Activated T-helper 2 cell treated with anti-CD3 and anti-CD28 coated beads, Interferon-gamma antibody, Interleukin-2, Interleukin-4, amounts not matched to agents 10 μg/mL and 5 μg/mL and 100 μg/mL, durations not matched to agents 14 hours and 24 hours and 36 hours (primary cell): ENCODE measurements at regions not wholly inside any gene's neighbourhood (a gene's known extent, or its start where the extent isn't known, plus 50 kb on each side); places are given as distances from the start of the nearest gene placed in this dataset.
"Not testable (repeated sequence)": the region's sequence is repeated elsewhere in the genome, so short reads cannot be mapped to it uniquely, and the experiment has no call there.

Experiments
- DNase-seq: peaks from one replicate; pipeline ENCODE4 v3.0.0; 2021; ENCODE audit warnings: low spot score
- H3K27ac Mint-ChIP-seq: one replicate; pipeline ENCODE4 v1.8.0; 2021; ENCODE audit warnings: mixed read lengths
- H3K27me3 Mint-ChIP-seq: one replicate; pipeline ENCODE4 v1.8.0; 2021; ENCODE audit warnings: low read depth, mixed read lengths
- H3K36me3 Mint-ChIP-seq: one replicate; pipeline ENCODE4 v1.8.0; 2021; ENCODE audit warnings: low read depth, mixed read lengths
- H3K4me1 Mint-ChIP-seq: one replicate; pipeline ENCODE4 v1.8.0; 2021; ENCODE audit warnings: low read depth, mixed read lengths
- H3K4me3 Mint-ChIP-seq: one replicate; pipeline ENCODE4 v1.8.0; 2021; ENCODE audit warnings: low read depth, mild to moderate bottlenecking, moderate library complexity, mixed read lengths
- H3K9me3 Mint-ChIP-seq: one replicate; pipeline ENCODE4 v1.8.0; 2021; ENCODE audit warnings: mixed read lengths
- intact Hi-C: fragments of 100-400 bp; cut with micrococcal nuclease; formaldehyde crosslinking; loops from one replicate; pipeline ENCODE4 v1.15.1; 2023

DNA sequence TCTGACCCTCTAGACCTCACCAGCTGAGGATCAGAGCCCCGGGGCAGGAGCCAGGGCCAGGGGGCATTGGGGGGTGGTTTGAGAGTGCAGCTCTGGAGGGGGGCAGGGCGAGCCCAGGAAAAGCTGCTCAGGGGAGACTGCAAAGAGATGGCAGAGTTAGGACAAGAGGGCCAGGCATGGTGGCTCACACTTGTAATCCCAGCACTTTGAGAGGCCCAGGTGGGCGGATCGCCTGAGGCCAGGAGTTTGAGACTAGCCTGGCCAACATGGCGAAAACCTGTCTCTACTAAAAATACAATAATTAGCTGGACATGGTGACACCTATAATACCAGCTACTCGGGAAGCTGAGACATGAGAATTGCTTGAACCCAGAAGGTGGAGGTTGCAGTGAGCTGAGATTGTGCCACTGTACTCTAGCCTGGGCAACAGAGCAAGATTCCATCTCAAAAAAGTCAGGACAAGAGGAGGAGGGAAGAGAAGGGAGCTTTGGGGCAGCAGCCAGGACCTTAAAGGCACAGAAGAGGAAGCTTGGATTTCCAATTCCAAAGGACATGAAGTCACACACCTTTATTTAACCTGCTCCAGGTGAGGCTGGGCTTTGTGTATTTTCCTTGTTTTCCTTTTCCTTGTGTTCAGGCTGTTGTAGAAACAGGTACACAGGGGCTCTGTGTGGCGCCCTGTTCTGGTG, 180.5 kb upstream of the OSBPL11 start:
- H3K4me1 Mint-ChIP-seq, intact Hi-C loops, DNase-seq, H3K4me3 Mint-ChIP-seq, H3K36me3 Mint-ChIP-seq, H3K9me3 Mint-ChIP-seq, H3K27me3 Mint-ChIP-seq, H3K27ac Mint-ChIP-seq: not testable (repeated sequence)

DNA sequence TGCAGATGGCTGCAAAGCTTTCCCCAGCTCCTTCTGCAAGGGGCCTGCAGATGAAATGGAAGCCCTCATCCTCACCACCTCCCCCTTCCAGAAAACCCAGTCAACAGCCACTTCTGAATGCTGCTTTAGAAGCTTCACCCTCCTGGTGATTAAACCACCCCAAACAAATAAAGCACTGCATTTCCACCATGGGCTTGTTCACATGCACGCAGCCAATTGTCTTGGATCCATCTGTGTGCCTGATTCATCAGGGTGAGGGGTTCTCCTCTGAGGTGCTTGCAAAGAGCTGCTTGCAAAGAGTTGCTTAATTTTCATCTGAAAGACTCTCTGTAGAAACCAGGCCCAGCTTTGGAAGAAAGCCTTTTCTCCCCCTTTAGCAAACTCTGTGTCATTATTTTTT, 184.0 kb upstream of the OSBPL11 start:
- intact Hi-C loops, H3K9me3 Mint-ChIP-seq, H3K27ac Mint-ChIP-seq, H3K27me3 Mint-ChIP-seq, DNase-seq, H3K4me1 Mint-ChIP-seq, H3K4me3 Mint-ChIP-seq, H3K36me3 Mint-ChIP-seq: not testable (repeated sequence)

DNA sequence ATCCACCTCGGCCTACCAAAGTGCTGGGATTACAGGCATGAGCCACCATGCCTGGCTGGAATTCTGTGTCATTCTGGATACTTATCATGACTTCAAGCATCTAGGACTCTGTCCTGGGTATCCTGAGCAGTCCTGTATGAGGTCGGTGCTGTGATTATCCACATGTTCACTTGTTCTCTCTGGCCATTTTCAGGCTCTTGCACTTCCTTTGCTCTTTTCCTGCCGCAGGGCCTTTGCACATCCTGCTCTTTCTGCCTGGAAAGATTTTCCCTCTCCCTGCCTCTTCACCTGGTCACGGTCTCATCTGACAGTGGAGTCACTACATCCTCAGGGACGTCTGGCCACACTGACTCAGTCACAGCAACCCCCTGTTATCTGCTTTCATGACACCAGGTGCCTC, 184.6 kb upstream of the OSBPL11 start:
- intact Hi-C loops, H3K36me3 Mint-ChIP-seq, H3K27me3 Mint-ChIP-seq, H3K4me3 Mint-ChIP-seq, DNase-seq, H3K9me3 Mint-ChIP-seq, H3K4me1 Mint-ChIP-seq, H3K27ac Mint-ChIP-seq: not testable (repeated sequence)

DNA sequence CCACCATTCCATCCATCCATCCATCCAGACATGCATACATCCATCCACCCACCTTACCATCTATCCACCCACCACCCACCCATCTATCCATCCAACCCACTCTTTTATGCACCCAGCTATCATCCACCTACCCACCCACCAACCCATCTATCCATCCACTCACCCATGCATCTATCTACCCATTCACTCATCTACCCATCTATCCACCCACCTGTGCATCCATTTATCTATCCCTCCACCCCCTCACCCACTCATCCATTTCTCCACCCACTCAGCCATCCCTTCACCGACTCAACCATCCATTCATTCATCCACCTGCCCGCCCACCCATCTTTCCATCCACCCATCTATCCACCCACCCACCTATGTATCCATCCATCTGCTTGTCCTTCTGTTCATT, 186.4 kb upstream of the OSBPL11 start:
- H3K9me3 Mint-ChIP-seq, H3K27ac Mint-ChIP-seq, H3K4me1 Mint-ChIP-seq, H3K4me3 Mint-ChIP-seq, intact Hi-C loops, DNase-seq, H3K36me3 Mint-ChIP-seq, H3K27me3 Mint-ChIP-seq: not testable (repeated sequence)

DNA sequence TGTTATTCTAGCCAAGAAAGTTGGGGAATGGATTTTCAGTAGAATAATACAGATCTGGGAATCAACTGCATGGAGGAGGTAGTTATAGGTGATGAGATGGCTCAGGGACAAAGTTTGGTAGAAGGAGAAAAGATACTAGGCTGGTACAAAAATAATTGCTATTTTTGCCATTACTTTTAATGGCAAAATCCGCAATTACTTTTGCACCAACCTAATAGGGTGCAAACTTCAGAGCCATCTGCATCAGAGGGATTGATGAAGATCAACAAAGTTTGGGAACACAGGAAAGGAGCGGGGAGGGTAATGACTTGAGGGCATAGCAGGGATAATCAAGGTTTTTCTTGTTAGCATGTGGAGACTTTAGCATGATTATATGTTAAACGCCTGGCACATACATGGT, 178.7 kb upstream of the ROPN1B start:
- DNase-seq, H3K4me1 Mint-ChIP-seq, H3K27me3 Mint-ChIP-seq, intact Hi-C loops, H3K9me3 Mint-ChIP-seq, H3K36me3 Mint-ChIP-seq, H3K4me3 Mint-ChIP-seq, H3K27ac Mint-ChIP-seq: not testable (repeated sequence)

DNA sequence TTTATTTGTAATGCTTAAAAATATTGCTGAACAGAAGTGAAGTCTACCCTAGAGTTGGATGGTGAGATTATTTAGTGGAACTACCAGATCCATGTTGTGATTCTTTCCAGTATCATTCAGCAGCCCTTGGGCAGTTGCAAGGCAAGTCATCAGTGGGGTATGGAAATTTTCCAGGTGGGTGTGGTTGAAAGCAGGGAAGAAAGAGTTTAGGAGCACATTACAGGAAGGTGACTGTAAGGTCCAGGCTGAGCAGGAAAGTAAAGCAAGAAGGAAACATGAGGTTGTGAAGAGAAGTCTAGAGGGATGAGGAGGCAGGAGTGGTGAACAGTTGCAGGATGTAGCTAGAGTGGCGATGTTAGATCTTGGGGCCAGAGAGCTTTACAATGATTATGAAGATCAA, 178.0 kb upstream of the ROPN1B start:
- H3K4me1 Mint-ChIP-seq, H3K27me3 Mint-ChIP-seq, H3K9me3 Mint-ChIP-seq, H3K4me3 Mint-ChIP-seq, H3K27ac Mint-ChIP-seq, H3K36me3 Mint-ChIP-seq, DNase-seq, intact Hi-C loops: not testable (repeated sequence)

DNA sequence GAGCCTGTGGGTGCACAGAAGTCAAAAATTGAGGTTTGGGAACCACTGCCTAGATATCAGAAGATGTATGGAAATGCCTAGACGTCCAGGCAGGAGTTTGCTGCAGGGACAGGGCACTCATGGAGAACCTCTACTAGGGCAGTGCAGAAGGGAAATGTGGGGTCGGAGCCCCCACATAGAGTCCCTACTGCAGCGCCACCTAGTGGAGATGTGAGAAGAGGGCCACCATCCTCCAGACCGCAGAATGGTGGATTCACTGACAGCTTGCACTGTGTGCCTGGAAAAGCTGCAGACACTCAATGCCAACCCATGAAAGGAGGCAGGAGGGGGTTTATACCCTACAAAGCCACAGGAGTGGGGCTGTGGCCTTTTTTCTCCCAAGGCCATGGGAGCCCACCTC, 159.0 kb upstream of the ROPN1B start:
- H3K27me3 Mint-ChIP-seq, H3K36me3 Mint-ChIP-seq, DNase-seq, H3K4me3 Mint-ChIP-seq, intact Hi-C loops, H3K27ac Mint-ChIP-seq, H3K4me1 Mint-ChIP-seq: not testable (repeated sequence)
- H3K9me3 Mint-ChIP-seq: peaks cover 42% of the 10 kb centered on the region

DNA sequence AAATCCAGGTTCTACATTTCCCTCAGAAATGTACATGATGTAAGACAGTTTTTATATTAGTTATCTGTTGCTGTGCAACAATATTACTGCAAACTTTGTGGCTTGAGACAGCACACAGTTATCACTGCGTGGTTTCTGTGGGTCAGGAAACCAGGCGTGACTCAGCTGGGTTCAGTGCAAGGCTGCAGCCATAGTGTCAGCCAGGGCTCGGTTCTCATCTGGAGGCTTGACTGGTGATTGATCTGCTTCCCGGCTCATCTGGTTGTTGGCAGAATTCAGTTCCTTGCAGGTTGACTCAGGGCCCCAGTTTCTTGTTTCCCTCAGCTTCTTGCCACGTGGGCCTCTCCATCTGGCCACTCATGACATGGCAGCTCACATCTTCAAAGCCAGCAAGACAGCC, 146.8 kb upstream of the ROPN1B start:
- intact Hi-C loops, DNase-seq, H3K36me3 Mint-ChIP-seq, H3K27ac Mint-ChIP-seq, H3K4me3 Mint-ChIP-seq, H3K4me1 Mint-ChIP-seq, H3K27me3 Mint-ChIP-seq: not testable (repeated sequence)
- peaks cover 18% of the 10 kb centered on the region for H3K9me3 Mint-ChIP-seq

DNA sequence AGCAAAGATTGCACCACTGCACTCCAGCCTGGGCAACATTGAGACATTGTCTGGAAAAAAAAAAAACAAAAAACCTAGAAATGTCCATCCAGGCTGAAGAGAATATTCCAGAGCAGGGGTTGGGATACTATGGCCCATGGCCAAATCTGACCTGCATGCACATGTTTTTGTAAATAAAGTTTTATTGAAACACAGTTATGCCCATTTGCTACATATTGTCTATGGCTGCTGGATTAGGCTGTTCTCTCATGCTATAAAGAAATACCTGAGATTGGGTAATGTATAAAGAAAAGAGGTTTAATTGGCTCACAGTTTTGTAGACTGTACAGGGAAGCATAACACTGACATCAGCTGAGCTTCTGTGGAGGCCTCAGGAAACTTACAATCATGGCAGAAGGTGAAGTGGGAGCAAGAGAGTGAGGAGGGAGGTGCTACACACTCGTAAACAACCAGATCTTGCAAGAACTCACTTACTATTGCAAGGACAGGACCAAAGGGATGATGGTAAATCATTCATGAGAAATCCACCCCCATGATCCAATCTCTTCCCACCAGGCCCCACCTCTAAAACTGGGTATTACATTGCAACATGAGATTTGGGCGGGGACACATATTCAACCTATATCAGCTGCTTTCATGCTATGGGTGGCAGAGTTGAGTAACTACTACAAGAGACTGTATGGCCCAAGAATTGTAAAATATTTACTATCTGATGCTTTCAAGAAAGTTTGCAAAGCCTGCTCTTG, 137.8 kb upstream of the ROPN1B start:
- DNase-seq, H3K27ac Mint-ChIP-seq, H3K27me3 Mint-ChIP-seq, H3K4me3 Mint-ChIP-seq, intact Hi-C loops, H3K36me3 Mint-ChIP-seq, H3K4me1 Mint-ChIP-seq: not testable (repeated sequence)
- H3K9me3 Mint-ChIP-seq: peaks cover 22% of the 10 kb centered on the region

DNA sequence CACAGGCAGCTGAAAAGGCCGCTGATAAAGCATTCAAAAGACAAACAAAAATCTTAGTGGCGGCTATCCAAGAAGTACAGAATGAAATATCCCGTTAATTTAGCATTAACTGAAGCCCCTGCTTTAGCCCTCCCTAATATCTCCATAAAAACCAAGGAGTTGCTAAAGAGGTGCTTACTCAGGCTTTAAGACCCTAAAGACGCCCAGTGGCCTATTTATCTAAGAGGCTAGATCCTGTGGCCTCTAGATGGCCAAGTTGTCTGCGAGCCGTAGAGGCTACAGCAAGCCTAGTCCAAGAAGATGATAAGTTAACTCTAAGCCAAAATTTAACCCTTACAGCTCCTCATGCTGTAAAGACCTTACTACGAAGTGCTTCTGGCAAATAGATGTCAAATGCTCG, 133.4 kb upstream of the ROPN1B start:
- H3K4me3 Mint-ChIP-seq, H3K27me3 Mint-ChIP-seq, DNase-seq, H3K36me3 Mint-ChIP-seq, intact Hi-C loops, H3K27ac Mint-ChIP-seq, H3K4me1 Mint-ChIP-seq, H3K9me3 Mint-ChIP-seq: not testable (repeated sequence)

DNA sequence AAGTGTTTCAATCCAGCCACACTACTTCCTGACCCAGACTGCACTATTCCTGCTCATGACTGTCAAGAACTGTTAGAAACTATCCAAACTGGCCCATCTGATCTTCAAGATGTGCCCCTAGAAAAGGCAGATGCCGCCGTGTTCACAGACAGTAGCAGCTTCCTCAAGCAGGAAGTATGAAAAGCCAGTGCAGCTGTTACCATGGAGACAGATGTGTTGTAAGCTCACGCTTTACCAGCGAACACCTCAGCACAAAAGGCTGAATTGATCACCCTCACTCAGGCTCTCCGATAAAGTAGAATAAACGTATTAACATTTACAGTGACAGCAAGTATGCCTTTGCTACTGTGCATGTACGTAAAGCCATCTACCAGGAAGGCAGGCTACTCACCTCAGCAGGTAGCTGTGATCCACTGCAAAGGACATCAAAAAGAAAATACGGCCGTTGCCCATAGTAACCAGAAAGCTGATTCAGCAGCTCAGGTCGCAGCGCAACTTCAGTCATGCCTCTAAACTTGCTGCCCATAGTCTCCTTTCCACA, 132.9 kb upstream of the ROPN1B start:
- intact Hi-C loops, H3K9me3 Mint-ChIP-seq, H3K27ac Mint-ChIP-seq, H3K27me3 Mint-ChIP-seq, H3K4me3 Mint-ChIP-seq, H3K36me3 Mint-ChIP-seq, H3K4me1 Mint-ChIP-seq, DNase-seq: not testable (repeated sequence)

DNA sequence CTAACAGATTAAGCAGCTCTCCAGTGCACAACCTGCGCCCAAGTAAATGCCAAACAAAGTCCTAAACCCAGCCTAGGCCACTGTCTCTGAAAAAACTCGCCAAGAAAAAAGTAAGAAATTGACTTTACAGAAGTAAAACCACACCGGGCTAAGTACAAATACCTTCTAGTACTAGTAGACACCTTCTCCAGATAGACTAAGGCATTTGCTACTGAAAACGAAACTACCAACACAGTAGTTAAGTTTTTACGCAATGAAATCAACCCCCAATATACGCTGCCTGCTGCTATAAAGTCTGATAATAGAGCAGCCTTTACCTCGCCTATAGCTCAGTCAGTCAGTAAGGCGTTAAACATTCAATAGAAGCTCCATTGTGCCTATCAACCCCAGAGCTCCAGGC, 132.2 kb upstream of the ROPN1B start:
- H3K27me3 Mint-ChIP-seq, H3K4me3 Mint-ChIP-seq, H3K9me3 Mint-ChIP-seq, H3K27ac Mint-ChIP-seq, H3K36me3 Mint-ChIP-seq, intact Hi-C loops, H3K4me1 Mint-ChIP-seq, DNase-seq: not testable (repeated sequence)

DNA sequence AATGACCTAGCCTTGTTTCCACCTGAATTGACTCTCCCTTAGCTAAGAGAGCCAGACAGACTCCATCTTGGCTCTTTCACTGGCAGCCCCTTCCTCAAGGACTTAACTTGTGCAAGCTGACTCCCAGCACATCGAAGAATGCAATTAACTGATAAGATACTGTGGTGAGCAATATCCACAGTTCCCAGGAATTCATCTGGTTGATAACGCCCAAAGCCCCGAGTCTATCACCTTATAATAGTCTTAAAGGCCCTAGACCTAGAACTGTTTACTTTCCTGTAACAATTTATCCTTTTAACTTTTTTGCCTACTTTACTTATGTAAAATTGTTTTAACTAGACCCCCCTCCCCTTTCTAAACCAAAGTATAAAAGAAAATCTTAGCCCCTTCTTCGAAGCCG, 130.1 kb upstream of the ROPN1B start:
- DNase-seq, H3K36me3 Mint-ChIP-seq, H3K27ac Mint-ChIP-seq, H3K9me3 Mint-ChIP-seq, H3K4me3 Mint-ChIP-seq, H3K4me1 Mint-ChIP-seq, H3K27me3 Mint-ChIP-seq, intact Hi-C loops: not testable (repeated sequence)
